ENCODE measurements at regions not wholly inside any gene's neighbourhood (a gene's known extent, or its start where the extent isn't known, plus 50 kb on each side); places are given as distances from the start of the nearest gene placed in this dataset.

- no peaks in the 10 kb centered on the region for H3K27me3 ChIP-seq
- ATAC-seq (ENCODE audit: low FRiP score in 2 of 2), result no peak
- H3K27ac ChIP-seq, result no peak overlapping the region
Measured at GRCh38 chr18:56299740-56300139, 338.7 kb downstream of the TXNL1 start.

GRCh38 chr18:56298935-56299334, 339.5 kb downstream of the TXNL1 start:
- Histone ChIP-seq H3K27ac (no peak overlapping the region), H3K9me3 (no peaks in the 10 kb centered on the region), H3K36me3 (no peaks in the 10 kb centered on the region), H3K27me3 (no peaks in the 10 kb centered on the region), H3K4me1 (no peaks in the 10 kb centered on the region), H3K4me3 (no peak overlapping the region)
- 71 to 76% methylated on average over 1 of the region's 1 CpG for WGBS, 2 donors
- no peak for DNase-seq
- TF ChIP-seq POLR2AphosphoS5 (IDR thresholded peaks at IDR 0.05) (no peak), CTCF (IDR thresholded peaks at IDR 0.05) (no peak), EP300 (IDR thresholded peaks at IDR 0.05) (no peak), POLR2A (IDR thresholded peaks at IDR 0.05) (no peak)
- ATAC-seq (ENCODE audit: low FRiP score in 2 of 2), result no peak

More at GRCh38 chr18:56299740-56300139, 338.7 kb downstream of the TXNL1 start:
- 74 to 75% methylated on average over 1 of the region's 1 CpG for WGBS, 2 donors
- Histone ChIP-seq H3K36me3 (no peaks in the 10 kb centered on the region), H3K4me3 (no peak overlapping the region), H3K9me3 (no peaks in the 10 kb centered on the region), H3K4me1 (no peaks in the 10 kb centered on the region)
- DNase-seq, result no peak
- TF ChIP-seq POLR2A (IDR thresholded peaks at IDR 0.05), result no peak
- no peak for TF ChIP-seq CTCF (IDR thresholded peaks at IDR 0.05)
- no peak for TF ChIP-seq EP300 (IDR thresholded peaks at IDR 0.05)
- TF ChIP-seq POLR2AphosphoS5 (IDR thresholded peaks at IDR 0.05), result no peak

- no peaks in the 10 kb centered on the region for H3K36me3 ChIP-seq
- no peaks in the 10 kb centered on the region for H3K9me3 ChIP-seq
- H3K4me1 ChIP-seq, result no peaks in the 10 kb centered on the region
- no peak overlapping the region for H3K4me3 ChIP-seq
- TF ChIP-seq POLR2A (IDR thresholded peaks at IDR 0.05) (no peak), EP300 (IDR thresholded peaks at IDR 0.05) (no peak), POLR2AphosphoS5 (IDR thresholded peaks at IDR 0.05) (no peak), CTCF (IDR thresholded peaks at IDR 0.05) (no peak)
- DNase-seq (no peak), ATAC-seq (ENCODE audit: low FRiP score in 2 of 2) (no peak)
- H3K27me3 ChIP-seq, result no peaks in the 10 kb centered on the region
- 87 to 88% methylated on average over 3 of the region's 3 CpGs for WGBS, 2 donors
- no peak overlapping the region for H3K27ac ChIP-seq
Measured at GRCh38 chr18:56296381-56296780, 342.0 kb downstream of the TXNL1 start.

- Histone ChIP-seq H3K27ac (no peak overlapping the region), H3K4me3 (no peak overlapping the region), H3K4me1 (peaks cover 0 to 2% (median 0%) of the 10 kb centered on the region in 4 donors), H3K9me3 (no peaks in the 10 kb centered on the region), H3K27me3 (no peaks in the 10 kb centered on the region), H3K36me3 (no peaks in the 10 kb centered on the region)
- TF ChIP-seq POLR2A (IDR thresholded peaks at IDR 0.05) (no peak), EP300 (IDR thresholded peaks at IDR 0.05) (no peak), POLR2AphosphoS5 (IDR thresholded peaks at IDR 0.05) (no peak), CTCF (IDR thresholded peaks at IDR 0.05) (no peak)
- no peak for ATAC-seq (ENCODE audit: low FRiP score in 2 of 2)
- no peak for DNase-seq
- WGBS, 2 donors, result 61 to 65% methylated on average over 5 of the region's 5 CpGs
Measured at GRCh38 chr18:56294484-56295183, 343.8 kb downstream of the TXNL1 start.

- no peaks in the 10 kb centered on the region for H3K27me3 ChIP-seq
- H3K36me3 ChIP-seq, result no peaks in the 10 kb centered on the region
- no peak for TF ChIP-seq POLR2AphosphoS5 (IDR thresholded peaks at IDR 0.05)
- no peak for TF ChIP-seq EP300 (IDR thresholded peaks at IDR 0.05)
- TF ChIP-seq POLR2A (IDR thresholded peaks at IDR 0.05), result no peak
- TF ChIP-seq CTCF (IDR thresholded peaks at IDR 0.05), result no peak
- DNase-seq (no peak), ATAC-seq (ENCODE audit: low FRiP score in 2 of 2) (no peak)
- peaks cover 0 to 2% (median 0%) of the 10 kb centered on the region in 4 donors for H3K4me1 ChIP-seq
- 36 to 42% methylated on average over 4 of the region's 4 CpGs for WGBS, 2 donors
- H3K4me3 ChIP-seq, result no peak overlapping the region
- H3K27ac ChIP-seq, result no peak overlapping the region
- no peaks in the 10 kb centered on the region for H3K9me3 ChIP-seq
Measured at GRCh38 chr18:56291294-56291693, 347.1 kb downstream of the TXNL1 start.
